NCI-H146 treated with DMSO at 0.1 percent for 48 hours (cell line): ENCODE measurements at regions not wholly inside any gene's neighbourhood (a gene's known extent, or its start where the extent isn't known, plus 50 kb on each side); places are given as distances from the start of the nearest gene placed in this dataset.
"Not testable (repeated sequence)": the region's sequence is repeated elsewhere in the genome, so short reads cannot be mapped to it uniquely, and the experiment has no call there.

ENCODE experiments used
- DNase-seq: peaks from one replicate; lab custom pipeline; 2025; ENCODE audit not compliant: unreplicated experiment; lab: John Stamatoyannopoulos, UW

DNA sequence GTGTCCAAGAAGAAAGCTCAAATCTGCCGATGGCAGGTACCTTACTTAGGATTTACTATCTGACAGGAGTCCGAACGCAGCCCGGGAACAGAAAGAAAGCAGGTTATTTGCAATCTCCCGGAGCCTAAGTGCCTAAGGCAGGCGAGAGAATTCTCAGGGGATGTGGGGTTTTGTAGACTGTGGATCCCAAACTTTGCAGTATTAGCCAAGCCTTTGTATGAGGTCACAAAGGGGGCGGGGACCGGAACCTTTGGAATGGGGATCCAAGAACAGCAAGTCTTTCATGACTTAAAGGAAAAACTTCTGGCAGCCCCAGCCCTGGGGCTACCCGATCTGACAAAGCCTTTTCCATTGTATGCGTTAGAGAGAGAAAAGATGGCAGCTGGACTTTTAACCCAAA is 80.6 kb upstream of the RUBCNL start:
- not testable (repeated sequence) for DNase-seq

DNA sequence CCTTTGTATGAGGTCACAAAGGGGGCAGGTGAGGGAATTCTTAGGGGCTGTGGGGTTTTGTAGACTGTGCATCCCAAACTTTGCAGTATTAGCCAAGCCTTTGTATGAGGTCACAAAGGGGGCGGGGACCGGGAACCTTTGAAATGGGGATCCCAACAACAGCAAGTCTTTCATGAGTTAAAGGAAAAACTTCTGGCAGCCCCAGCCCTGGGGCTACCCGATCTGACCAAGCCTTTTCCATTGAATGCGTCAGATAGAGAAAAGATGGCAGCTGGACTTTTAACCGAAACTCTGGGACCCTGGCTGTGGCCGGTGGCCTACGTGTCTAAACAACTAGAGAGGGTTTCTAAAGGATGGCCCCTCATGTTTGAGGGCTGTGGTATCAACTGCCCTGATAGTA is 79.0 kb upstream of the RUBCNL start:
- DNase-seq = not testable (repeated sequence)

DNA sequence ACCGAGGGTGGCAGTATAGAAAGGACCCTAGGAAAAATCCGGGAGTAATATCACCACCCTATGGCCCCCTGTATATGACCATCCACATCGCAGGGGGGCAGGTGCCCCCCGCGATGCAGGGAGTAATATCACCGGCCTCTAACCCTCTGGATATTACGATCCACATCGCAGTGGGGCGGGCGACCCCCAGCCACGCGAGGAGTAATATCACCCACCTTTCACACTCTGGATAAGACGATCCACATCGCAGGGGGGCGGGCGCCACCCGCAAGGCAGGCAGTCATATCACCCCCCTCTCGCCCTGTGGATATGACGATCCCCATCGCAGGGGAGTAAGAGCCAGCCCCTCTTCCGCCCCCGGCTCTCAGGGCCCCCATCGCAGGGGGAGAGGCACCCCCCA is 76.7 kb upstream of the RUBCNL start:
- no peak for DNase-seq

DNA sequence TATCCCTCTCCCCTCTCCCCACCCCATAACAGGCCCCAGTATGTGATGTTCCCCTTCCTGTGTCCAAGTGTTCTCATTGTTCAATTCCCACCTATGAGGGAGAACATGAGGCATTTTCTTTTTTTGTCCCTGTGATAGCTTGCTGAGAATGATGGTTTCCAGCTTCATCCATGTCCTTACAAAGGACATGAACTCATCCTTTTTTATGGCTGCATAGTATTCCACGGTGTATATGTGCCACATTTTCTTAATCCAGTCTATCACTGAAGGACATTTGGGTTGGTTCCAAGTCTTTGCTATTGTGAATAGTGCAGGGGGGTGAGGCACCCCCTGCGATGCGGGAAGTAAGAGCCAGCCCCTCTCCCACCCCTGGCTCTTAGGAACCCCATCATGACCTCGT is 73.2 kb upstream of the RUBCNL start:
- not testable (repeated sequence) for DNase-seq

DNA sequence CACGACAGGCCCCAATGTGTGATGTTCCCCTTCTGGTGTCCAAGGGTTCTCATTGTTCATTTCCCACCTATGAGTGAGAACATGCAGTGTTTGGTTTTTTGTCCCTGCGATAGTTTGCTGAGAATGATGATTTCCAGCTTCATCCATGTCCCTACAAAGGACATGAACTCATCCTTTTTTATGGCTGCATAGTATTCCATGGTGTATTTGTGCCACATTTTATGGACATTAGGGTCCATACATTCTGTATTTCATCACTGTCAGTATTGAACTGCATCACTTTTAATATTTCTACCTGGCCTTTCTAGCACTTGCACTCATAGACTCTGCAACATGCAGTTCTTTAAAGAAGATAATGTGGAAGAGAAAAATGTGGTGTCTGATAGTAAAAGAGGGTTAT is 70.2 kb upstream of the RUBCNL start:
- not testable (repeated sequence) for DNase-seq

DNA sequence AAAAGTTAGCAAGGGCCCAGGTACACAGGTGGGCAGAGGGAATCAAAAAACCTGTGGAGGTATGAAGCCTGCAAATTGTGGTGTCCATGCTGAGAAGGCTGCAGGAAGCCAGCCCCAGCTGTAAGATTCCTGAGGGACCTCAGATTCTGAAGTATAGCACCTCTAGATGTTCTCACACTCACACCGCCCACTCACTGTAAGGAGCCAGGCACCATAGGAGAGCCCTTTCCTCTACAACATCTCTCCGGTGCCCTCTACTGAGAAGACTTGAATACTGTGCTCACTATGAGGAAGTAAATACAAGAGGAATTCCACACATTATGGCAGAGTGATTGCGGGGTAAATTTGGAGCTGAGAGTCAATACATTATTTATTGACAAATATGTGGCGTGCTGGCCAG is 68.9 kb upstream of the RUBCNL start:
- DNase-seq = not testable (repeated sequence)

DNA sequence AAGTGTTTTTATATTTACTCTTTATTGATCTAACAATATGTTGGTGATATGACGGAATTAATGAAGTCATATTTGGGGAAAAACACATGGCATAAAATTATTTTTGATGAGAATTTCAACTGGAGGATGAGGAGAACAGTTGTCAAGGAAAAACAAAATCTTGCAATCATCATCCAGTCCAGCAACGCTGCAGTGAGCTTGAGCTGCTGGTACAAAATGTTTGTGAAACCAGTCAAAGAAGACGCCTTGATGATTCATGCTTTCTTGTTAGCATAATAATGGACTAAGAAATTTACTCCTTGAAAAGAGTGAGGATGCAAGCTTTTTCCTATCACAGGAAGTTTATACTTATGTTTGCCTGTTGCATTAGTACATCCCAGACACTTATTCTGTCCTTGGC is 64.1 kb upstream of the RUBCNL start:
- not testable (repeated sequence) for DNase-seq

DNA sequence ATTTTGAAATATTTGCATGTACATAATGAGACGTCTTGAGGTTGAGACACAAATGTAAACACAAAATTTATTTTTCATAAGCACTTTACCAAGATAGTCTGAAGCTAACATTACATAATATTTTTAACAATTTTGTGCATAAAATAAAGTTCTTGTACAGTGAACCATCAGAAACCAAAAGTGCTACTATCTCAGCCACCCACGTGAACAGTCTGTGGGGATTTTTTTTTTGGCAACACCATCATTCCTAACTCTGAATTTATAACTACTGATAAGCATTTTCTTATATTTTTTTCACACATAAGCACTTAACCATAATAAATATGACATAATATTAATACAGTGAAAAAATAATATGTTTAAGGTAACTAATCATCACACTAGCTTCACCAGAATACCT is 62.9 kb upstream of the RUBCNL start:
- DNase-seq = not testable (repeated sequence)

DNA sequence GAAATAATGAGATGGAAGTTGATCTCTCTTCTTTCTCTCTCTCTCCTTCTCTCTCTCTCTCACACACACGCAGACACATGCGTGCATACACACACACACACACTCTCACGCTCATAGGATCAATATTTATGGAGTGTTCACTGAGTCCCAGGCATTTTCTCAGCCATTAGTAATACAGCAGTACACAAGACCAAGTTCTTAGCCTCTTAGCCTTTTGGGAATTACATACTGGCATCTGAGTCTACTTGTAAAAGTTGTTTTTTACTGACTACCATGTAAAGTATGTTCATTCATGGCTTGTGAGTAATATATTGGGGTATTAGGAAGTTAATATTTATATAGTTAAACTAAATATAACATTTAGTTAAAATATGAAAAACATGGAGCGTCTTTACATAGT is 61.1 kb upstream of the RUBCNL start:
- not testable (repeated sequence) for DNase-seq

DNA sequence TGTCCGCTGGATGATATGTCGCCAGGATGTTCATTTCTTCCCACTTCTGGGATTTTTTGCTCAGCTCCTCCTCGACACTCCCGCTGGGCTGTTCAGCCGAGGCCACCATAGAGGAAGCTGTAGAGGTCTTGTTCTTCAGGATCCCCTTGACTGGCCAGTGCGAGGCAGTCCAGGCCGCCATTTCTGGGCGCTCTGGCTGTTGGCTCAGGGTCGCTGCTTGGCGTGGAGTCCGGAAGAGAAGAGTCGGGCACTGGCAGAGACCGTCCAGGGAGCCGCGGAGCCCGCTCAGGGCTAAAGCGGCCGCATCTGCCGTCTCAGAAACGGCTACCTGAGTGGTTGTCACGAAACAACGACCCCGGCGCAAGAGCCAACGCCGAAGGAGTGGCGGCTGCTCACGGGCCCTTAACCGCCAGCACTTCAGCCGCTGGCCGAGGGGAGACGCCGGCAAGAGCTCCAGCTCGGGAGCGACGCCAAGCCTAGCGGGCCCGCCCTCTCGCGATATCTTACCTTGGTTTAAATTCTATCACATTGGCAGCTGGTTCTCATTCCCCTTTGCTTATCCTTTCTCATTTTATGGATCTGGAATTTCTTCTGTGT is 50.9 kb upstream of the RUBCNL start:
- DNase-seq = not testable (repeated sequence)
